NCI-H1436 (cell line): ENCODE measurements at regions not wholly inside any gene's neighbourhood (a gene's known extent, or its start where the extent isn't known, plus 50 kb on each side); places are given as distances from the start of the nearest gene placed in this dataset.
A peak's percentile ranks its signal among the peaks of the same experiment; 100 is the strongest.

Experiments
- DNase-seq: peaks from one replicate; lab custom pipeline; 2025; lab: John Stamatoyannopoulos, UW

- DNase-seq = peak; percentile 85
Observed at GRCh38 chrX:68894513-68895340, 65.9 kb downstream of the EFNB1 start.

GRCh38 chrX:68894142-68894512 lies 65.3 kb downstream of the EFNB1 start:
- no peak for DNase-seq

DNA sequence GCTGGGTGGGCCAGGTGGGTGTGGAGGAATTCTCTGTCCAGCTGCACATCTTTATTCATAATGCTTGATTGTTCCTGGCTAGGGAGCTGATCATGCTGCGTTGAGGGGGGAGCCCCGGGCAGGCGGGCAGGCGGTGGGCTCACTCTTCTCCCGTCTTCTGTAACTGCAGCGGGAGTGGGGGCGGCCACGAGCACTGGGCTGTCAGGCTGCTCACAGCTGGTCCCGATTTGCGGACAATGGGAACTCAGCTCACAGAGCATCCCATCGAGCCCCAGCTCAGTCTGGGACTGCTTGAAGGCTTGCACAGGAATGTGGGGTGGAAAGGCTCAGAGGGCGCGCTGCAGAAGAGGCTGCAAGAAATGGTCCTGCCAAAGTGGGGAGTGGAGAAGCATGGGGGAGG lies 63.8 kb downstream of the EFNB1 start:
- no peak for DNase-seq

GRCh38 chrX:68892134-68892533 lies 63.3 kb downstream of the EFNB1 start:
- no peak for DNase-seq
